PC-3 (cell line): ENCODE measurements at regions not wholly inside any gene's neighbourhood (a gene's known extent, or its start where the extent isn't known, plus 50 kb on each side); places are given as distances from the start of the nearest gene placed in this dataset.

ENCODE experiments used
- EZH2 ChIP-seq: fragments of 300-600 bp; sonication (generic); IDR thresholded peaks from one replicate; pipeline ENCODE4 v1.6.1; 2017; ENCODE audit warnings: antibody characterized with exemption, mild to moderate bottlenecking, low read length; ENCODE audit not compliant: unreplicated experiment
- EZH2phosphoT487 ChIP-seq: fragments of 300-600 bp; sonication (generic); IDR thresholded peaks from 2 replicates; pipeline ENCODE4 v1.6.1; 2018; ENCODE audit warnings: mild to moderate bottlenecking, antibody characterized with exemption, low read length, borderline replicate concordance
- TF ChIP-seq, protein P1 (sequence below): fragments of 300-600 bp; sonication (generic); conservative IDR thresholded peaks from 2 replicates; pipeline ENCODE4 v1.5.1; 2017; ENCODE audit warnings: antibody characterized with exemption, low read depth, mild to moderate bottlenecking, low read length

GRCh38 chr18:61946449-61946848 lies 53.6 kb upstream of the RNF152 start:
- TF ChIP-seq, protein P1, sequence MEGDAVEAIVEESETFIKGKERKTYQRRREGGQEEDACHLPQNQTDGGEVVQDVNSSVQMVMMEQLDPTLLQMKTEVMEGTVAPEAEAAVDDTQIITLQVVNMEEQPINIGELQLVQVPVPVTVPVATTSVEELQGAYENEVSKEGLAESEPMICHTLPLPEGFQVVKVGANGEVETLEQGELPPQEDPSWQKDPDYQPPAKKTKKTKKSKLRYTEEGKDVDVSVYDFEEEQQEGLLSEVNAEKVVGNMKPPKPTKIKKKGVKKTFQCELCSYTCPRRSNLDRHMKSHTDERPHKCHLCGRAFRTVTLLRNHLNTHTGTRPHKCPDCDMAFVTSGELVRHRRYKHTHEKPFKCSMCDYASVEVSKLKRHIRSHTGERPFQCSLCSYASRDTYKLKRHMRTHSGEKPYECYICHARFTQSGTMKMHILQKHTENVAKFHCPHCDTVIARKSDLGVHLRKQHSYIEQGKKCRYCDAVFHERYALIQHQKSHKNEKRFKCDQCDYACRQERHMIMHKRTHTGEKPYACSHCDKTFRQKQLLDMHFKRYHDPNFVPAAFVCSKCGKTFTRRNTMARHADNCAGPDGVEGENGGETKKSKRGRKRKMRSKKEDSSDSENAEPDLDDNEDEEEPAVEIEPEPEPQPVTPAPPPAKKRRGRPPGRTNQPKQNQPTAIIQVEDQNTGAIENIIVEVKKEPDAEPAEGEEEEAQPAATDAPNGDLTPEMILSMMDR: no peak
- no peak for TF ChIP-seq EZH2
- TF ChIP-seq EZH2phosphoT487: no peak
